H1 (cell line): ENCODE measurements at regions not wholly inside any gene's neighbourhood (a gene's known extent, or its start where the extent isn't known, plus 50 kb on each side); places are given as distances from the start of the nearest gene placed in this dataset.
A peak's percentile ranks its signal among the peaks of the same experiment; 100 is the strongest.

Experiments
- CTCF ChIA-PET: fragments of 300-600 bp; sonication (Branson Sonifier 250); formaldehyde crosslinking; loops from one replicate; lab custom pipeline; 2021; ENCODE audit not compliant: partially characterized antibody; lab: Charles Lee
- POLR2A ChIA-PET: fragments of 300-600 bp; sonication (Branson Sonifier 250); formaldehyde crosslinking; loops from one replicate; lab custom pipeline; 2021; ENCODE audit warnings: inconsistent platforms; ENCODE audit not compliant: partially characterized antibody; lab: Charles Lee
- DNase-seq, 2 experiments: peaks; one replicate each; pipeline versions ENCODE4 v3.0.0 to v3.0.0-alpha.2; 2010 to 2022; ENCODE audit warnings: low spot score in 2 of 2, low read depth in 1 of 2, mixed read lengths in 1 of 2
- FAIRE-seq: peaks from 2 replicates; lab custom pipeline; 2011; peaks lifted over from hg19 to GRCh38; lab: Jason Lieb, UNC
- H2AFZ ChIP-seq: 2 replicates; pipeline ENCODE4 v1.8.1; 2012; ENCODE audit warnings: low read length, inconsistent platforms
- H2AK5ac ChIP-seq: 2 replicates; pipeline ENCODE4 v1.6.1; 2013; ENCODE audit warnings: low read depth, low read length
- H2BK120ac ChIP-seq: replicated peaks from 2 replicates; pipeline ENCODE3; 2013; ENCODE audit warnings: low read depth, low read length, inconsistent platforms
- H2BK12ac ChIP-seq: 2 replicates; pipeline ENCODE4 v1.6.1; 2013; ENCODE audit warnings: low read depth, low read length
- H2BK15ac ChIP-seq: 2 replicates; pipeline ENCODE4 v1.6.1; 2013; ENCODE audit warnings: low read length
- H2BK20ac ChIP-seq: 2 replicates; pipeline ENCODE4 v1.6.1; 2013; ENCODE audit warnings: low read length
- H2BK5ac ChIP-seq: 2 replicates; pipeline ENCODE4 v1.6.1; 2013; ENCODE audit warnings: low read depth, low read length
- H3K14ac ChIP-seq: 2 replicates; pipeline ENCODE4 v1.6.1; 2013; ENCODE audit warnings: inconsistent platforms; ENCODE audit not compliant: insufficient read length
- H3K18ac ChIP-seq: 2 replicates; pipeline ENCODE4 v1.6.1; 2013; ENCODE audit warnings: low read length; ENCODE audit errors: extremely low read depth
- H3K23ac ChIP-seq: 2 replicates; pipeline ENCODE4 v1.6.1; 2013; ENCODE audit warnings: inconsistent platforms; ENCODE audit not compliant: insufficient read length
- H3K23me2 ChIP-seq: 2 replicates; pipeline ENCODE4 v1.6.1; 2013; ENCODE audit warnings: low read depth, low read length
- H3K27ac ChIP-seq: 2 replicates; pipeline ENCODE4 v1.6.1; 2011; ENCODE audit warnings: low read depth, low read length, inconsistent platforms
- H3K27me3 ChIP-seq, 4 experiments: replicated peaks in 1 of 4; 1 replicate in 1 of 4; 2 replicates in 3 of 4; pipeline versions ENCODE4 v1.6.1 to v1.8.1; 2011 to 2013; ENCODE audit warnings: low read length in 3 of 4, mild to moderate bottlenecking in 3 of 4, inconsistent platforms in 2 of 4, mixed read lengths in 2 of 4, moderate library complexity in 1 of 4; ENCODE audit not compliant: control insufficient read depth in 3 of 4, insufficient read depth in 3 of 4; ENCODE audit errors: extremely low read depth in 1 of 4
- H3K36me3 ChIP-seq, 4 experiments: 2 replicates each; pipeline versions ENCODE4 v1.6.1 to v1.8.1; 2011 to 2013; ENCODE audit warnings: mild to moderate bottlenecking in 4 of 4, low read length in 3 of 4, moderate library complexity in 2 of 4, control low read depth in 1 of 4, inconsistent platforms in 1 of 4; ENCODE audit not compliant: insufficient read depth in 4 of 4, control insufficient read depth in 2 of 4
- H3K4ac ChIP-seq: replicated peaks from 2 replicates; pipeline ENCODE3; 2013; ENCODE audit warnings: low read length, low read depth, mixed read lengths, inconsistent platforms; ENCODE audit not compliant: insufficient read length
- H3K4me1 ChIP-seq, 4 experiments: replicated peaks in 1 of 4; 1 replicate in 1 of 4; 2 replicates in 3 of 4; pipeline versions ENCODE4 v1.6.1 to v1.8.1; 2011 to 2013; ENCODE audit warnings: low read length in 3 of 4, inconsistent platforms in 2 of 4, mixed read lengths in 1 of 4; ENCODE audit not compliant: insufficient read depth in 4 of 4, control insufficient read depth in 3 of 4
- H3K4me2 ChIP-seq, 2 experiments: 2 replicates each; pipeline versions ENCODE4 v1.6.1 to v1.8.1; 2011 to 2013; ENCODE audit warnings: low read depth in 2 of 2, low read length in 2 of 2, control low read depth in 1 of 2, inconsistent platforms in 1 of 2, mild to moderate bottlenecking in 1 of 2; ENCODE audit not compliant: insufficient read depth in 1 of 2
- H3K4me3 ChIP-seq, 4 experiments: fragments of 200-600, 300-600 bp in 1 of 4; sonication (generic), shearing (Covaris generic), sonication (Bioruptor Twin) in 1 of 4; 2 replicates each; pipeline versions ENCODE4 v1.5.1 to v1.8.1; 2011 to 2016; ENCODE audit warnings: low read length in 4 of 4, low read depth in 3 of 4, control low read depth in 2 of 4, inconsistent platforms in 2 of 4, mild to moderate bottlenecking in 2 of 4, mixed read lengths in 1 of 4, moderate library complexity in 1 of 4; ENCODE audit not compliant: insufficient read depth in 2 of 4; ENCODE audit errors: extremely low read depth in 1 of 4
- H3K56ac ChIP-seq: replicated peaks from 2 replicates; pipeline ENCODE3; 2013; ENCODE audit warnings: low read depth, mild to moderate bottlenecking, mixed read lengths, low read length, inconsistent platforms; ENCODE audit not compliant: insufficient read length
- H3K79me1 ChIP-seq: 2 replicates; pipeline ENCODE4 v1.6.1; 2013; ENCODE audit warnings: low read depth, low read length, control low read depth
- H3K79me2 ChIP-seq, 2 experiments: 2 replicates each; pipeline versions ENCODE4 v1.6.1 to v1.8.1; 2012 to 2013; ENCODE audit warnings: low read length in 2 of 2, mild to moderate bottlenecking in 2 of 2, inconsistent platforms in 1 of 2; ENCODE audit not compliant: insufficient read depth in 2 of 2, control insufficient read depth in 1 of 2
- H3K9ac ChIP-seq, 4 experiments: replicated peaks in 1 of 4; 1 replicate in 1 of 4; 2 replicates in 3 of 4; pipeline versions ENCODE4 v1.6.1 to v1.8.1; 2011 to 2013; ENCODE audit warnings: low read depth in 3 of 4, low read length in 3 of 4, control low read depth in 2 of 4, mild to moderate bottlenecking in 2 of 4, moderate library complexity in 2 of 4, inconsistent platforms in 1 of 4; ENCODE audit errors: extremely low read depth in 1 of 4
- H3K9me3 ChIP-seq, 2 experiments: 2 replicates each; pipeline versions ENCODE4 v1.6.1 to v1.8.1; 2012 to 2013; ENCODE audit warnings: mild to moderate bottlenecking in 2 of 2, moderate library complexity in 2 of 2, control low read depth in 1 of 2, inconsistent platforms in 1 of 2, low read depth in 1 of 2, low read length in 1 of 2, mixed read lengths in 1 of 2; ENCODE audit not compliant: insufficient read depth in 2 of 2
- H4K20me1 ChIP-seq, 2 experiments: replicated peaks in 1 of 2; 2 replicates each; pipeline versions ENCODE3 to v1.8.1; 2011 to 2013; ENCODE audit warnings: inconsistent platforms in 2 of 2, low read length in 2 of 2, mild to moderate bottlenecking in 1 of 2; ENCODE audit not compliant: insufficient read depth in 2 of 2, control insufficient read depth in 1 of 2
- H4K5ac ChIP-seq: 2 replicates; pipeline ENCODE4 v1.6.1; 2013; ENCODE audit warnings: low read length, low read depth, mixed read lengths, inconsistent platforms; ENCODE audit not compliant: insufficient read length
- H4K8ac ChIP-seq: 2 replicates; pipeline ENCODE4 v1.8.0; 2013; ENCODE audit warnings: mild to moderate bottlenecking, moderate library complexity, low read length, inconsistent platforms; ENCODE audit not compliant: insufficient read depth; ENCODE audit errors: extremely low read depth
- H4K91ac ChIP-seq: replicated peaks from 2 replicates; pipeline ENCODE3; 2013; ENCODE audit warnings: low read length, mixed read lengths, inconsistent platforms; ENCODE audit not compliant: insufficient read length
- GABPA ChIP-seq: IDR thresholded peaks from 2 replicates; pipeline ENCODE4 v1.6.1; 2011; ENCODE audit warnings: mild to moderate bottlenecking, low read length, moderate library complexity, borderline replicate concordance; ENCODE audit not compliant: insufficient read depth
- SIRT6 ChIP-seq: IDR thresholded peaks from one replicate; pipeline ENCODE4 v1.7.1; 2012; ENCODE audit warnings: low read length, inconsistent platforms
- ZNF274 ChIP-seq: IDR thresholded peaks from 2 replicates; pipeline ENCODE4 v1.7.0; 2012; ENCODE audit warnings: low read length, borderline replicate concordance; ENCODE audit errors: extremely low read depth

DNA sequence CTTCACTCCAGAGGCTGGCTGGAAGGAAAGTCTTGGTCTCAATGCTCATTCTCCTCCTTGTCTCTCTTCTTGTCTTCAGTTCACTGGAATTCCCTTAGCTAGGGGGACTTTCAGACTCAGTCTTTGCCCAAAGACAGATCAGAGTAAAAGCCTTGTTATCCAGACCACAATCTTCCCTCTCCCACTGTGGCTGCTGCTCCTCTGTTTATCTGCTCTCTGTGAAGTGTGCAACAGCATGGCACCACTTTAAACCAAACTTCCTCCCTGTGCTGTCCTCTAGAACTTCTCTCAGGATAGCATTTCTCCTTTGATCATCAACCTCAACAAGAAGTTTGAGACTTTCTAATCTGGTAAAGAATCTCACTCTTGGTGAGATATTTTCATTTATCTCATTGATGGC lies 530.1 kb upstream of the SLIT2 start:
- Histone ChIP-seq H3K18ac (no peak overlapping the region), H3K27me3 (no peaks in the 10 kb centered on the region), H4K91ac (no peak overlapping the region), H3K4me2 (no peak overlapping the region), H2BK15ac (no peak overlapping the region), H2AK5ac (no peak overlapping the region), H3K23me2 (no peaks in the 10 kb centered on the region), H3K79me1 (no peaks in the 10 kb centered on the region), H3K9me3 (no peaks in the 10 kb centered on the region; a peak in 1 of 4 replicates), H3K79me2 (no peaks in the 10 kb centered on the region), H3K56ac (no peak overlapping the region), H3K27ac (no peak overlapping the region), H4K20me1 (no peaks in the 10 kb centered on the region), H3K14ac (no peak overlapping the region), H2AFZ (peak overlapping the region; percentile 65; the same call in 1 of the 2 replicates), H3K23ac (no peak overlapping the region), H3K4me1 (no peaks in the 10 kb centered on the region), H3K36me3 (no peaks in the 10 kb centered on the region), H2BK20ac (no peak overlapping the region), H2BK5ac (no peak overlapping the region), H4K8ac (no peak overlapping the region), H4K5ac (no peak overlapping the region), H3K4me3 (no peak overlapping the region), H2BK120ac (no peak overlapping the region), H2BK12ac (no peak overlapping the region), H3K9ac (no peak overlapping the region), H3K4ac (no peak overlapping the region)
- ChIA-PET POLR2A (no interaction called here), CTCF (no interaction called here)
- FAIRE-seq: no peak
- no peak for DNase-seq
- TF ChIP-seq ZNF274 (no peak), SIRT6 (no peak), GABPA (no peak)
